ENCODE measurements at regions not wholly inside any gene's neighbourhood (a gene's known extent, or its start where the extent isn't known, plus 50 kb on each side); places are given as distances from the start of the nearest gene placed in this dataset.
"Not testable (repeated sequence)": the region's sequence is repeated elsewhere in the genome, so short reads cannot be mapped to it uniquely, and the experiment has no call there.

GRCh38 chr5:69907941-69908340 is 117.1 kb upstream of the SERF1B start:
- DNase-seq = not testable (repeated sequence)

DNA sequence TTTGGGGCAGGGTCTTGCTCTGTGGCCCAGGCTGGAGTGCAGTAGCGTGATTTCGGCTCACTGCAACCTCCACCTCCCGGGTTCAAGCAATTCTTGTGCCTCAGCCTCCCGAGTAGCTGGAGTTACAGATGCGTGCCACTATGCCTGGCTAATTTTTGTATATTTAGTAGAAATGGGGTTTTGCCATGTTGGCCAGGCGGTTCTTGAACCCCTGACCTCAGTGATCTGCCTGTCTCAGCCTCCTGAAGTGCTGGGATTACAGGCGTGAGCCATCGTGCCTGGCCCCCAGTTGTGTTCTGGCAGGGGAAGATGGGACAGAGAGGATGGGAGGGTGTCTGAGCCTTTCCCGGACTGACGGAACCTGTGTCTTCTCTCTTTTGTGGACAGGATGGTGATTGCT is 111.3 kb upstream of the SERF1B start:
- DNase-seq = peak in 1 of 5 experiments; percentile 0

All from T-helper 2 cell (primary cell).